GM12865 (cell line): ENCODE measurements at regions not wholly inside any gene's neighbourhood (a gene's known extent, or its start where the extent isn't known, plus 50 kb on each side); places are given as distances from the start of the nearest gene placed in this dataset.

ENCODE experiments used
- DNase-seq: peaks from one replicate; pipeline ENCODE4 v3.0.0; 2010; ENCODE audit warnings: low read depth
- H3K4me3 ChIP-seq: 2 replicates; pipeline ENCODE4 v1.5.1; 2011; ENCODE audit warnings: mild to moderate bottlenecking, low read depth, low read length, control low read depth
- TF ChIP-seq, protein P1 (sequence below): IDR thresholded peaks from 2 replicates; pipeline ENCODE4 v1.5.1; 2011; ENCODE audit warnings: low read length, control low read depth, low read depth, inconsistent platforms; ENCODE audit not compliant: insufficient read depth; ENCODE audit errors: missing control alignments

DNA sequence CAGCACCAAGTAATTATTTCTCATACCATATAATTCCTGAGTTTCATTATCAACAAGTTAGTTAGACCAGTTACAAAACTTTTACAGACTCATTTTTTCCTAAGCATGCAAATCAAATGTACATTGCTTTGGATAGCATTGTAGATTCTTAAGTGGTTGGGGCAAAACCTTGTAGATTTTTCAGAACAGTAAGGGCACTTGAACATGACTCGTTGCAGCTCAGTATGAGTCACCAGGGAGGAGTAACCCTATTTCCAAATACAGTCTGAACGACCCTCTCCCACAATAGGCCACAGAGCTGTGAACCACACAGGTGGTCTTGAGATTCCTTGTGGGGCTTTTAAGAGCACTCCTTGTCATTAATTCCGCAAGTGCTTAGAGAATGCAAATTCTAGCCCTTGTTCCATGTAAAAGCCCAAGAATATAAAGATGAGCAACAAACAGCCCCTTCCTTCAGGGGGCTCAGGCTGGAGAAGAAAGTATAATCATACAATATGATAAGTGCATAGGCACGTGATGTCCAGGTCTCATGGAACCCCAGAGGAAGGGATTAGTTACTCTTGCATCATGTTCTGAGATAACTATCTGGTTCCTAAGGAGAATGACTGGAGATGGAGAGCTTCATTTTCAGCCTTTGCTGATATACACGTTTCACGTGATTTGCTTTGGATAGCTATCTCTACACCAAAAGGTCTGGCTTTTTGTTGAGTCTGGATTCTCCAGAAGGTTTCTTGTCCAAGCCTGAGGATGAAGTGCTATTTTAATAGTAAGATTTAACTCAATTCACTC, 295.7 kb downstream of the KCNN2 start:
- H3K4me3 ChIP-seq, result no peak overlapping the region
- no peak for DNase-seq
- TF ChIP-seq, protein P1, sequence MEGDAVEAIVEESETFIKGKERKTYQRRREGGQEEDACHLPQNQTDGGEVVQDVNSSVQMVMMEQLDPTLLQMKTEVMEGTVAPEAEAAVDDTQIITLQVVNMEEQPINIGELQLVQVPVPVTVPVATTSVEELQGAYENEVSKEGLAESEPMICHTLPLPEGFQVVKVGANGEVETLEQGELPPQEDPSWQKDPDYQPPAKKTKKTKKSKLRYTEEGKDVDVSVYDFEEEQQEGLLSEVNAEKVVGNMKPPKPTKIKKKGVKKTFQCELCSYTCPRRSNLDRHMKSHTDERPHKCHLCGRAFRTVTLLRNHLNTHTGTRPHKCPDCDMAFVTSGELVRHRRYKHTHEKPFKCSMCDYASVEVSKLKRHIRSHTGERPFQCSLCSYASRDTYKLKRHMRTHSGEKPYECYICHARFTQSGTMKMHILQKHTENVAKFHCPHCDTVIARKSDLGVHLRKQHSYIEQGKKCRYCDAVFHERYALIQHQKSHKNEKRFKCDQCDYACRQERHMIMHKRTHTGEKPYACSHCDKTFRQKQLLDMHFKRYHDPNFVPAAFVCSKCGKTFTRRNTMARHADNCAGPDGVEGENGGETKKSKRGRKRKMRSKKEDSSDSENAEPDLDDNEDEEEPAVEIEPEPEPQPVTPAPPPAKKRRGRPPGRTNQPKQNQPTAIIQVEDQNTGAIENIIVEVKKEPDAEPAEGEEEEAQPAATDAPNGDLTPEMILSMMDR, result no peak

- TF ChIP-seq, protein P1, result no peak
- peak; percentile 2 for DNase-seq
- H3K4me3 ChIP-seq, result no peak overlapping the region
Observed at GRCh38 chr5:114649878-114650277, 288.0 kb downstream of the KCNN2 start.

DNA sequence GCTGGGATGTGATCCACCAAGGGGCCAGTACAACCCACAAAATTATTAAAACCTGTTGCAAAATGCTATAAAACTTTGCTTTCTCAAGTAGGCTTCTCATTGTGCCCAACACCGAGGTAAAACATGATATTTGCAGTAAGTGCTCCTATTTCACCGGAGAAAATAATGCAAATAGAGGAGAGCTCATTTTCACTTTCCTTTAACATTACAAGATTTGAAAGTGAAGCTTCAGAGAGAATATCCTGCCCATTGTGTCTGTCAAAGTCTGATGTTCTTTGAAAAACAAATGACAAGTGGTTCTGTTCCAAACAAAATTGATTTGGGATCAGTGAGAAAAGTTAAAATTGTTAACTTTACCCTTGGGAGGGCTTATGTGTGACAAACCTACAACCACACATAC, 287.1 kb downstream of the KCNN2 start:
- TF ChIP-seq, protein P1, result no peak
- peak overlapping the region; percentile 22; the same call in 1 of the 2 replicates for H3K4me3 ChIP-seq

GRCh38 chr5:114644576-114644975, 282.7 kb downstream of the KCNN2 start:
- TF ChIP-seq, protein P1, result no peak
- DNase-seq, result no peak
- no peak overlapping the region for H3K4me3 ChIP-seq

More for the DNA sequence above, 287.1 kb downstream of the KCNN2 start:
- DNase-seq, result peak; percentile 13

- no peak for DNase-seq
- TF ChIP-seq, protein P1, result no peak
Observed at GRCh38 chr5:114636271-114636670, 274.4 kb downstream of the KCNN2 start.

GRCh38 chr5:114634967-114635901, 273.4 kb downstream of the KCNN2 start:
- no peak for DNase-seq
- no peak overlapping the region for H3K4me3 ChIP-seq
- TF ChIP-seq, protein P1, result no peak

More at GRCh38 chr5:114636271-114636670, 274.4 kb downstream of the KCNN2 start:
- H3K4me3 ChIP-seq, result no peak overlapping the region
